Hematopoietic multipotent progenitor cell treated with erythropoietin and hydrocortisone succinate and interleukin-3 and kit ligand, for 8 days (in vitro differentiated cells): ENCODE measurements at regions not wholly inside any gene's neighbourhood (a gene's known extent, or its start where the extent isn't known, plus 50 kb on each side); places are given as distances from the start of the nearest gene placed in this dataset.
A peak's percentile ranks its signal among the peaks of the same experiment; 100 is the strongest.

Experiments used
- DNase-seq: peaks from one replicate; pipeline ENCODE4 v3.0.0-alpha.2; 2015

DNA sequence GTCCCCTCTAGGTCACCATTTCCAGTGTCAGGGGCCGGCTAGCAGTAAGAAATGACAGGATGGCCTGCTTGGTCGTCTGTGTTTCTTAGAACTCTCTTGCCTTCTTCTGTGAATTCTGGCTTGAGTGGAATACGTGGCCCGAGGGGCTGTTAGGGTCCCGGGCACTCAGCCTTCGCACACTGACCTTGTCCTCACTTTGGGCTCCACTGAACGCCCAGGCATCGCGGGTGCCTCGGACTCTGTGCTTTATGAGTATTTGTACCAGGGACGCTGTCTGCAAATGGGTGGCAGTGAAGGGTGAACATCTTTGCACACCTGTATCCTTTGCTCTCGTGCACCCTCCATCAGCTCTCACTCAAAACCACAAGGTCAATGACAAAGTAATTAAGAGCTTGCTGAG lies 123.4 kb upstream of the ANO1 start:
- no peak for DNase-seq

GRCh38 chr11:69956669-69957190 lies 121.4 kb upstream of the ANO1 start:
- DNase-seq, result no peak

- peak; percentile 31 for DNase-seq
These were observed 120.3 kb upstream of the ANO1 start for GRCh38 chr11:69957849-69958248.

- DNase-seq, result peak; percentile 87
These were observed 119.8 kb upstream of the ANO1 start for GRCh38 chr11:69958308-69958707.

- DNase-seq, result no peak
These were observed 118.7 kb upstream of the ANO1 start for GRCh38 chr11:69959461-69959860.

GRCh38 chr11:69961738-69962137 lies 116.4 kb upstream of the ANO1 start:
- DNase-seq, result no peak

- no peak for DNase-seq
These were observed 116.0 kb upstream of the ANO1 start for GRCh38 chr11:69962152-69962551.

GRCh38 chr11:69963533-69964246 lies 114.4 kb upstream of the ANO1 start:
- no peak for DNase-seq

GRCh38 chr11:69964247-69964643 lies 113.9 kb upstream of the ANO1 start:
- no peak for DNase-seq

DNA sequence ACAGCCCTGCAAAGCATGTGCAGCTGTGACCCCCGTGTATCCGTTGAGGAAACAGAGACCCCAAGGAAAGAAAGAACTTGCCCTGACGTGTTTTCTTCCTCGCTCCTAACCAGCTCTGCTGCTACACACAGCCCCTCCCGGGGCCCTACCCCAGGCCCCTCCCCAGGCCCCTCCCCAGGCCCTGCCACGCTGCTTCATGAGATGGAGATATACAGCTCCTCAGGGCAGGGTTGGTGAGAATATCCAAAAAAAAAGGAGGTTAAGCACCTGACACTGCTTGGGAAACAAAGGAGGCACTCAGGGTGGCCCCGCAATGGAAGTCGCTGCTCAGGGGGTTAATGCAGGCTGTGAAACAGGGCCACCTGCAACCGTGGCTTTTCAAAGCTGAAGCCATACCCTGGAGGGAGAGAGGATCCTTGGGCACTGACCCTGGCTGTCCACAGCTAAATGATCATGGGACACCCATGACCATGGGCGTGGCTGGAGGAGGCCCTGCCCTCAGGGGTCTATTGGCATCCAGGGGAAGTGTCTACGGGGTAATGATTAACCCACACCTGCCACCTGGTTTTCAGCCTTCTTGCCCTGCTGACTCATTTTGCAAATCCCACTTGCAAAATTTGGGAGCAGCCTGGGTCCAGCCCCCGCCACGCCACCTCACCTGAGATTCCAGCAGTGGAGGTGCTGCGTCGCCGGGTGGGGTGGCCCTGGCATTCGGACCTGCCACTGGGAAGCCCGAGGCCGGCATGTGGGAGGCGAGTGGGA lies 112.1 kb upstream of the ANO1 start:
- DNase-seq, result no peak

- no peak for DNase-seq
These were observed 111.6 kb upstream of the ANO1 start for GRCh38 chr11:69966583-69966835.

DNA sequence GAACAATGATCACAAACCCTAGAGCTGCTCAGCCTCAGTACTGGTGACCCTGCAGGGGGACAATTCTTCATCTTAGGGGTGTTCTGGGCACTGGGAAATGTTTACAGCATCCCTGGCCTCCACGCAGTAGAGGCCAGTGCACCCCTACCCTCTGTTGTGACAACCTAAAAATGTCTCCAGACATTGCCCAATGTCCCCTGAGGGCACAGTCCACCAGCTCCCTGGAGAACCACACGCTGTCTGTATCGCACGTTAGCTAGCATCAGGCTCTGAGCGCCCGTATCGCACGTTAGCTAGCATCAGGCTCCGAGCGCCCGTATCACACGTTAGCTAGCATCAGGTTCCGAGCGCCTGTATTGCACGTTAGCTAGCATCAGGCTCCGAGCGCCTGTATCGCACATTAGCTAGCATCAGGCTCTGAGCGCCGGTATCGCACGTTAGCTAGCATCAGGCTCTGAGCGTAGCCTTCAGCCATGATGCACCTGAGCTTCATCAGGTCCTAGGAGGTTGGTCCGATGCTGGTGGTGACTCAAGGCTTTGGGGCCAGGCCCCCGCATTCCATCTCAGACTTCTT lies 111.1 kb upstream of the ANO1 start:
- no peak for DNase-seq

- DNase-seq, result no peak
These were observed 110.6 kb upstream of the ANO1 start for GRCh38 chr11:69967484-69967883.

GRCh38 chr11:69968396-69969347 lies 109.4 kb upstream of the ANO1 start:
- DNase-seq, result no peak

DNA sequence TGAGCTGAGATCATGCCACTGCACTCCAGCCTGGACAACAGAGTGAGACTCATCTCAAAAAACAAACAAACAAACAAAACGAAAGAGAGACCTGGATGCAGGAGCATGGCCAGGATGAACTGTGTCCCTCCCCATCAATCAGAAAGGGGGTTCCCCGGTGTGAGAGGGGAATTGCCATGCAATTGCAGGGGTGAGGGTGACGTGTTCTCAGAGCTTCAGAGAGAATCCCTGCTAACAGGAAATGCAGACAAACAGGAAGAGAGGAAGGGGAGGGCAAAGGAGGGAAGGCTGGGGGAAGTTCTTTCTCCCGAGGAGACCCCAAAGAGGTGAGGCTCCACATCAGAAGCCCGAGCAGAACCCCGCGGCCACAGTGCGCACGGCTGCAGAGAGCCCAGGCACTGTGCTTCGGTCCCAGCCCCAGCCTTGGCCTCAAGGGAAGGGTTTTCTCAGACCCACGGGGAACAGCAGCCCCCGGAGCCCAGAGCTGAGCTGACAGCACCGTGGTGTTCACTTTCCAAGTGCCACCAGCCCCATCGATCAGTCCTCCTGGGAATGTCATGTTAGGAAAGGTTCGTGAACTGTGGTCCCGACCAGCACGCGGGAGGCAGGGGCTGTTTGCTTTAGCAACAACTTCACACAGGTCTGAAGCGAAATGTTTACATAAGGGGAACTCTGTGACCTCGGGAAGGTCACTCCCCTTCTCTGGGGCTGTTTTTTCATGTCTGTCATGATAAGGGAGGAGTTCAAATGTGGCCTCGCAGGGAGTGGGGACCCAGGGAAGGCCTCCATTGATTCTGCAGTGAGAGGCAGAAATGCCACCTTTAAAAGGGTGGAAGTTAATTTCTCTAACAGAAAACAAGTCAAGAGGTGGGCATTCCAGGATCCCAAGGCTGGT lies 108.0 kb upstream of the ANO1 start:
- no peak for DNase-seq

DNA sequence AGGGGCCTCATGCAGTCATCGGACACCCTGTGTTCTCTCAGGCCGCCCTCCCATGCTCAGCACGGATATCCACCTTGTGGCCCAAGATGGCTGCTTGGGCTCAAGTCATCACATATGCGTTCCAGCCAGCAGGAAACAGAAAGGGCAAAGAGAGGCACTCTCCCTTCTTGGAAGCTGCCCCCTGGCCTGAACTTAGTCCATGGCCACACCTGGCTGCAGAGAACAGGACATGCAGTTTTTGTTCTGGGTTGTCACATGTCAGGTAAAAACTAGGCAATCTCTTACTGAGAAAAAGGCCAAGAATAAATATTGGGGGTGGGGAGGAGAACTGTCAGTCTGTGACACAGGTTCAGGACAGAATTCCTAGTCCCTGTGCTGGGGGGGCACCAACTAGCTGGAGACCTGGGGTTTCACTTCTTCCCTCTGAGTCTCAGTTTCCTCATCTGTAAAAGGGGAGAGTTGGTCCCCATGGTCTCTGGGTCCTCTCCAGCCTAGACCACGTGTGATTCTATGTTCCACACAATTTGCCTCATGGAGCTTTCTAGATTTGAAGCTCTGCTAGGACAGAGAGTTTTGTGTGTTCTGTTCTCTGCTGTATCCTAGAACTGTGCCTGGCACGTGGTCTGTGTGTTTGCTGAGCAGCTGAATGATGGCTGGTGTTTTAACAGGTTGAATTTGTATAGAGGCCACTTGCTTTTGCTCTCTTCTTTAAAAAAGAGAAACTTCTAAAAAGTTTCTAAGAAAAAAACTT lies 107.2 kb upstream of the ANO1 start:
- no peak for DNase-seq

GRCh38 chr11:69971741-69972140 lies 106.4 kb upstream of the ANO1 start:
- no peak for DNase-seq

GRCh38 chr11:69972351-69972802 lies 105.7 kb upstream of the ANO1 start:
- no peak for DNase-seq

DNA sequence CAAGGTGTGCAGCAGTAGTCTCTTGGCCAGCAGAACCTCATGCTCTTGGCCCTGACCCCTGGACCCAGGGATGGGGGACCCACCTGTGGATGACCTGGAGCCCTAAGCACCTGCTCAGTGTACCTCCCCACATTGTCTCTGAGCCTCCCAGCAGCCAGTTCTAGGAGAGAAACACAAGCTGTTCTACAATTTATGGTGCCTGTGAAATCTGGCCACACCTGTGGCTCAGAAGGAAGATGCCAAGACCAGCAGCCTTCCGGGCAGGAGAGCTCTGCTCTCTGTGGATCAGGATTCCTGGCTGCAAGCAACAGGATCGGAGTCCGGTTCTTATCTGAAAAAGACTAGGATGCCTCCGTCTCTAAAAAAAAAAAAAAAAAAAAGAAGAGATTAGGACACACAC lies 103.6 kb upstream of the ANO1 start:
- no peak for DNase-seq

GRCh38 chr11:69975822-69976221 lies 102.3 kb upstream of the ANO1 start:
- no peak for DNase-seq

DNA sequence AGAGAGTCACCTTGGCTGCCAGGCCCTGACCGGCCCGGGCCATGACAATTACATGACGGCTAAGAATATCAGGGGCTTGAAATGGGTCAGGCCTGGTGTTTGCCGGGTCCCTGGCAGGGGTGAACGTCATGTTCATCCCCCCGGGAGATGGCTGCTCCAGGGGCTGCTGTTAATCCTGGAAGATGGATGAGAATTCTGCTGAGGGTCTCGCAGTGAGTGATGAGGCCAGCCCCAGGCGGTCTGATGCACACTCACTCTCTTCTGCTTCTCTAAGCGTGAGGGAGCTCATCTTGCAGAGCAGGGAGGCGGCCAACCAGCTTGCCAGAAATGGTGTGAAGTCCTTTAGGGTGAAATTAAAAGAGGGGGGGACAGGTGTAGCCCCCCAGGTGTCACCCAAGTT lies 101.3 kb upstream of the ANO1 start:
- DNase-seq, result no peak
